GM23338 (cell line): ENCODE measurements at regions not wholly inside any gene's neighbourhood (a gene's known extent, or its start where the extent isn't known, plus 50 kb on each side); places are given as distances from the start of the nearest gene placed in this dataset.

Experiments used
- ATAC-seq: fragments of 200-7000 bp; cut with Tn5 transposase; 3 replicates; pipeline ENCODE4 v1.9.1; 2020
- DNase-seq: peaks from one replicate; pipeline ENCODE4 v3.0.0-alpha.2; 2015; ENCODE audit warnings: low spot score
- H2AFZ ChIP-seq: fragments of 200-600 bp; sonication (generic); 2 replicates; pipeline ENCODE4 v1.8.0; 2016; ENCODE audit warnings: antibody characterized with exemption, mild to moderate bottlenecking, moderate library complexity
- H3F3A ChIP-seq: fragments of 200-600 bp; sonication (generic); replicated peaks from 2 replicates; pipeline ENCODE4 v1.8.0; 2017; ENCODE audit warnings: antibody characterized with exemption, mixed run types, low read depth
- H3K27ac ChIP-seq: fragments of 200-600 bp; sonication (generic); 2 replicates; pipeline ENCODE4 v1.6.1; 2016; ENCODE audit warnings: low read depth
- H3K27me3 ChIP-seq: fragments of 200-600 bp; sonication (generic); 2 replicates; pipeline ENCODE4 v1.8.0; 2016; ENCODE audit warnings: mild to moderate bottlenecking, mixed run types, moderate library complexity; ENCODE audit not compliant: insufficient read depth
- H3K36me3 ChIP-seq: fragments of 200-600 bp; sonication (generic); 2 replicates; pipeline ENCODE4 v1.8.0; 2016; ENCODE audit warnings: mild to moderate bottlenecking; ENCODE audit not compliant: insufficient read depth
- H3K4me1 ChIP-seq: fragments of 200-600 bp; sonication (generic); 2 replicates; pipeline ENCODE4 v1.8.0; 2016; ENCODE audit warnings: mild to moderate bottlenecking, moderate library complexity; ENCODE audit not compliant: insufficient read depth
- H3K4me2 ChIP-seq: fragments of 200-600 bp; sonication (generic); 2 replicates; pipeline ENCODE4 v1.7.1; 2017; ENCODE audit warnings: mixed run types
- H3K4me3 ChIP-seq: fragments of 200-600 bp; sonication (generic); 2 replicates; pipeline ENCODE4 v1.6.1; 2016; ENCODE audit warnings: mixed run types
- H3K79me2 ChIP-seq: fragments of 200-600 bp; sonication (generic); replicated peaks from 2 replicates; pipeline ENCODE4 v1.8.0; 2017; ENCODE audit warnings: mild to moderate bottlenecking; ENCODE audit not compliant: insufficient read depth
- H3K9me2 ChIP-seq: fragments of 200-600 bp; sonication (generic); 2 replicates; pipeline ENCODE4 v1.8.0; 2017; ENCODE audit not compliant: insufficient read depth
- H4K20me1 ChIP-seq: fragments of 200-600 bp; sonication (generic); replicated peaks from 2 replicates; pipeline ENCODE4 v1.8.0; 2017; ENCODE audit warnings: mild to moderate bottlenecking; ENCODE audit not compliant: insufficient read depth
- H3K27ac Mint-ChIP-seq: 2 replicates; pipeline ENCODE4 v1.8.0; 2020; ENCODE audit warnings: inconsistent platforms, mild to moderate bottlenecking, moderate library complexity, mixed read lengths
- H3K27me3 Mint-ChIP-seq: 3 replicates; pipeline ENCODE4 v1.8.0; 2022; ENCODE audit warnings: low read depth, mild to moderate bottlenecking, moderate library complexity, mixed read lengths, inconsistent platforms; ENCODE audit not compliant: insufficient read depth, poor library complexity
- H3K36me3 Mint-ChIP-seq: 3 replicates; pipeline ENCODE4 v1.8.0; 2021; ENCODE audit warnings: low read depth, mild to moderate bottlenecking, inconsistent platforms, moderate library complexity, mixed read lengths
- H3K4me1 Mint-ChIP-seq: 3 replicates; pipeline ENCODE4 v1.8.0; 2020; ENCODE audit warnings: mild to moderate bottlenecking, inconsistent platforms, mixed read lengths
- H3K4me3 Mint-ChIP-seq: 3 replicates; pipeline ENCODE4 v1.8.0; 2021; ENCODE audit warnings: moderate library complexity, mild to moderate bottlenecking, inconsistent platforms, mixed read lengths
- H3K9me3 Mint-ChIP-seq: 3 replicates; pipeline ENCODE4 v1.8.0; 2020; ENCODE audit warnings: moderate library complexity, mild to moderate bottlenecking, inconsistent platforms, mixed read lengths
- NANOG ChIP-seq: IDR thresholded peaks from 2 replicates; pipeline ENCODE4 v1.6.1; 2016; ENCODE audit warnings: antibody characterized with exemption, borderline replicate concordance
- STAT1 ChIP-seq: IDR thresholded peaks from one replicate; pipeline ENCODE4 v1.6.1; 2016; ENCODE audit warnings: antibody characterized with exemption; ENCODE audit not compliant: unreplicated experiment
- ZNF114 ChIP-seq: fragments of 250-450 bp; sonication (Bioruptor Pico); IDR thresholded peaks from 2 replicates; pipeline ENCODE4 v1.5.0; 2020; ENCODE audit warnings: mild to moderate bottlenecking, moderate library complexity
- ZNF331 ChIP-seq: fragments of 250-450 bp; sonication (Bioruptor Pico); IDR thresholded peaks from 2 replicates; pipeline ENCODE4 v1.5.0; 2020; ENCODE audit warnings: low read depth, mild to moderate bottlenecking, moderate library complexity
- TF ChIP-seq, protein P1 (sequence below): fragments of 250-450 bp; sonication (Bioruptor Pico); IDR thresholded peaks from 2 replicates; pipeline ENCODE4 v1.5.0; 2020; ENCODE audit warnings: mild to moderate bottlenecking, moderate library complexity

DNA sequence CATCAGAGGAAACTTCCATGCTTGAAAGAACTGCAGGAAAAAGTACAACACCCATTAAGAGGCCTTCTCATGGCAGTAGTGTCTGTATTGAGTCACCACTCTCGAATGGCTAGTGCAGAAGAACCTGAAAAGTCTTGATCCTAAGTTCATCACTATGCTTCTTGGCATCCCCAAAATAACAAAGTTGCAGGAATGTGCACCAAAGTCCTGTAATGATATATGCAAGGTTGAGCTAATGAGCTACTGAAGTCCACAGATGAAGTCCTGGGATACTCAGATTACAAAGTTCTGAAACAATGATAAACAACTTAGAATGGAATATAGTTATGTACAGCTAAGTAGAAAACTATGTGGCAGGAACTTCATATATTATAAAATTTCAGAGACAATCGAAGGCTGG is 545.4 kb downstream of the FOXG1 start:
- H3K27me3 ChIP-seq, result no peaks in the 10 kb centered on the region
- Mint-ChIP-seq H3K36me3 (no peaks in the 10 kb centered on the region), H3K27ac (no peak overlapping the region), H3K9me3 (no peaks in the 10 kb centered on the region), H3K27me3 (peaks cover 3% of the 10 kb centered on the region), H3K4me3 (no peak overlapping the region), H3K4me1 (no peaks in the 10 kb centered on the region)
- H4K20me1 ChIP-seq, result no peaks in the 10 kb centered on the region
- H2AFZ ChIP-seq, result no peak overlapping the region
- TF ChIP-seq NANOG, result no peak
- H3K4me3 ChIP-seq, result no peak overlapping the region
- no peak overlapping the region for H3K4me2 ChIP-seq
- no peaks in the 10 kb centered on the region for H3K4me1 ChIP-seq
- DNase-seq (no peak), ATAC-seq (no peak)
- H3K79me2 ChIP-seq, result no peaks in the 10 kb centered on the region
- no peaks in the 10 kb centered on the region; the same call in 1 of the 2 replicates for H3K9me2 ChIP-seq
- no peaks in the 10 kb centered on the region for H3K36me3 ChIP-seq
- H3K27ac ChIP-seq, result no peak overlapping the region
- H3F3A ChIP-seq, result no peaks in the 10 kb centered on the region

DNA sequence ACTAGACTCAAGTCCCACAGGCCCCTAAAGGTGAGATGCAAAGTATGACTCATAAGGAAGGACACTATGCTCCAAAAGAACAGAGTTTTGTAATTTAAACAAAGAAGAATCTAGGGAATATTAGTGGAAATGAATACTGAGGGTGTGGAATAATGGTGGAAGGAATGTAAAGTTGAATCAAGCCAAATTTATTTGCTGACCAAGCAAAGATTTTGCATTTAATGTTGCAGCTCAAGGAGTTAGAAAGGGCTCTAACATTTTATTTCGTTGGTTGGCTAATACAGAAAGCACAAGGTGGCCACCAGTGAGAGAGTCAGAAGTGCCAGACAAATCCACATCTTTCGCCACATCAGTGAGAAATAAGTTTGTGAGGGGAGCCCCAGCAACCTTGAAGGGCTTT is 550.3 kb downstream of the FOXG1 start:
- no peak overlapping the region for H2AFZ ChIP-seq
- no peaks in the 10 kb centered on the region for H3K79me2 ChIP-seq
- no peaks in the 10 kb centered on the region for H3F3A ChIP-seq
- H3K4me1 Mint-ChIP-seq, result no peaks in the 10 kb centered on the region
- no peak overlapping the region for H3K4me2 ChIP-seq
- H4K20me1 ChIP-seq, result no peaks in the 10 kb centered on the region
- H3K4me3 Mint-ChIP-seq, result no peak overlapping the region
- peaks cover 3% of the 10 kb centered on the region for H3K27me3 Mint-ChIP-seq
- H3K4me1 ChIP-seq, result no peaks in the 10 kb centered on the region
- H3K9me2 ChIP-seq, result no peaks in the 10 kb centered on the region
- no peaks in the 10 kb centered on the region for H3K36me3 ChIP-seq
- no peak overlapping the region for H3K4me3 ChIP-seq
- no peak for DNase-seq
- no peak for ATAC-seq
- H3K27ac Mint-ChIP-seq, result no peak overlapping the region
- TF ChIP-seq NANOG (no peak), ZNF331 (no peak), ZNF114 (CRISPR knock-in tag) (no peak), STAT1 (no peak)
- TF ChIP-seq, protein P1, sequence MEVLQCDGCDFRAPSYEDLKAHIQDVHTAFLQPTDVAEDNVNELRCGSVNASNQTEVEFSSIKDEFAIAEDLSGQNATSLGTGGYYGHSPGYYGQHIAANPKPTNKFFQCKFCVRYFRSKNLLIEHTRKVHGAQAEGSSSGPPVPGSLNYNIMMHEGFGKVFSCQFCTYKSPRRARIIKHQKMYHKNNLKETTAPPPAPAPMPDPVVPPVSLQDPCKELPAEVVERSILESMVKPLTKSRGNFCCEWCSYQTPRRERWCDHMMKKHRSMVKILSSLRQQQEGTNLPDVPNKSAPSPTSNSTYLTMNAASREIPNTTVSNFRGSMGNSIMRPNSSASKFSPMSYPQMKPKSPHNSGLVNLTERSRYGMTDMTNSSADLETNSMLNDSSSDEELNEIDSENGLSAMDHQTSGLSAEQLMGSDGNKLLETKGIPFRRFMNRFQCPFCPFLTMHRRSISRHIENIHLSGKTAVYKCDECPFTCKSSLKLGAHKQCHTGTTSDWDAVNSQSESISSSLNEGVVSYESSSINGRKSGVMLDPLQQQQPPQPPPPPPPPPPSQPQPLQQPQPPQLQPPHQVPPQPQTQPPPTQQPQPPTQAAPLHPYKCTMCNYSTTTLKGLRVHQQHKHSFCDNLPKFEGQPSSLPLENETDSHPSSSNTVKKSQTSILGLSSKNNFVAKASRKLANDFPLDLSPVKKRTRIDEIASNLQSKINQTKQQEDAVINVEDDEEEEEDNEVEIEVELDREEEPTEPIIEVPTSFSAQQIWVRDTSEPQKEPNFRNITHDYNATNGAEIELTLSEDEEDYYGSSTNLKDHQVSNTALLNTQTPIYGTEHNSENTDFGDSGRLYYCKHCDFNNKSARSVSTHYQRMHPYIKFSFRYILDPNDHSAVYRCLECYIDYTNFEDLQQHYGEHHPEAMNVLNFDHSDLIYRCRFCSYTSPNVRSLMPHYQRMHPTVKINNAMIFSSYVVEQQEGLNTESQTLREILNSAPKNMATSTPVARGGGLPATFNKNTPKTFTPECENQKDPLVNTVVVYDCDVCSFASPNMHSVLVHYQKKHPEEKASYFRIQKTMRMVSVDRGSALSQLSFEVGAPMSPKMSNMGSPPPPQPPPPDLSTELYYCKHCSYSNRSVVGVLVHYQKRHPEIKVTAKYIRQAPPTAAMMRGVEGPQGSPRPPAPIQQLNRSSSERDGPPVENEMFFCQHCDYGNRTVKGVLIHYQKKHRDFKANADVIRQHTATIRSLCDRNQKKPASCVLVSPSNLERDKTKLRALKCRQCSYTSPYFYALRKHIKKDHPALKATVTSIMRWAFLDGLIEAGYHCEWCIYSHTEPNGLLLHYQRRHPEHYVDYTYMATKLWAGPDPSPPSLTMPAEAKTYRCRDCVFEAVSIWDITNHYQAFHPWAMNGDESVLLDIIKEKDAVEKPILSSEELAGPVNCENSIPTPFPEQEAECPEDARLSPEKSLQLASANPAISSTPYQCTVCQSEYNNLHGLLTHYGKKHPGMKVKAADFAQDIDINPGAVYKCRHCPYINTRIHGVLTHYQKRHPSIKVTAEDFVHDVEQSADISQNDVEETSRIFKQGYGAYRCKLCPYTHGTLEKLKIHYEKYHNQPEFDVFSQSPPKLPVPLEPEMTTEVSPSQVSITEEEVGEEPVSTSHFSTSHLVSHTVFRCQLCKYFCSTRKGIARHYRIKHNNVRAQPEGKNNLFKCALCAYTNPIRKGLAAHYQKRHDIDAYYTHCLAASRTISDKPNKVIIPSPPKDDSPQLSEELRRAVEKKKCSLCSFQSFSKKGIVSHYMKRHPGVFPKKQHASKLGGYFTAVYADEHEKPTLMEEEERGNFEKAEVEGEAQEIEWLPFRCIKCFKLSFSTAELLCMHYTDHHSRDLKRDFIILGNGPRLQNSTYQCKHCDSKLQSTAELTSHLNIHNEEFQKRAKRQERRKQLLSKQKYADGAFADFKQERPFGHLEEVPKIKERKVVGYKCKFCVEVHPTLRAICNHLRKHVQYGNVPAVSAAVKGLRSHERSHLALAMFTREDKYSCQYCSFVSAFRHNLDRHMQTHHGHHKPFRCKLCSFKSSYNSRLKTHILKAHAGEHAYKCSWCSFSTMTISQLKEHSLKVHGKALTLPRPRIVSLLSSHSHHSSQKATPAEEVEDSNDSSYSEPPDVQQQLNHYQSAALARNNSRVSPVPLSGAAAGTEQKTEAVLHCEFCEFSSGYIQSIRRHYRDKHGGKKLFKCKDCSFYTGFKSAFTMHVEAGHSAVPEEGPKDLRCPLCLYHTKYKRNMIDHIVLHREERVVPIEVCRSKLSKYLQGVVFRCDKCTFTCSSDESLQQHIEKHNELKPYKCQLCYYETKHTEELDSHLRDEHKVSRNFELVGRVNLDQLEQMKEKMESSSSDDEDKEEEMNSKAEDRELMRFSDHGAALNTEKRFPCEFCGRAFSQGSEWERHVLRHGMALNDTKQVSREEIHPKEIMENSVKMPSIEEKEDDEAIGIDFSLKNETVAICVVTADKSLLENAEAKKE (CRISPR knock-in tag), result no peak
- H3K9me3 Mint-ChIP-seq, result no peaks in the 10 kb centered on the region
- no peaks in the 10 kb centered on the region for H3K27me3 ChIP-seq
- H3K36me3 Mint-ChIP-seq, result no peaks in the 10 kb centered on the region
- no peak overlapping the region for H3K27ac ChIP-seq
